A673 (cell line): ENCODE measurements at regions not wholly inside any gene's neighbourhood (a gene's known extent, or its start where the extent isn't known, plus 50 kb on each side); places are given as distances from the start of the nearest gene placed in this dataset.

Experiments used
- BruUV-seq: library from RNA; stranded (reverse); fragments of 400-500 nt; replicated peaks from 2 replicates; lab custom pipeline; 2021; lab: Mats Ljungman, UMichigan
- CTCF ChIA-PET: fragments of 300-600 bp; sonication (Branson Sonifier 250); formaldehyde crosslinking; loops from one replicate; lab custom pipeline; 2022; ENCODE audit warnings: antibody characterized with exemption; lab: Charles Lee
- POLR2A ChIA-PET: fragments of 300-600 bp; sonication (Branson Sonifier 250); formaldehyde crosslinking; loops from one replicate; lab custom pipeline; 2022; ENCODE audit warnings: antibody characterized with exemption; ENCODE audit not compliant: low non-redundant PET; lab: Charles Lee
- DNase-seq: peaks from one replicate; pipeline ENCODE4 v3.0.0-alpha.2; 2015; ENCODE audit warnings: low spot score
- H3K27ac ChIP-seq: fragments of 200-600 bp; sonication (generic); 2 replicates; pipeline ENCODE4 v1.5.1; 2016; ENCODE audit warnings: mixed run types, low read depth, mild to moderate bottlenecking, mixed read lengths, antibody characterized with exemption, low read length; ENCODE audit not compliant: poor library complexity, severe bottlenecking
- H3K27me3 ChIP-seq: fragments of 200-600 bp; sonication (generic); replicated peaks from 2 replicates; pipeline ENCODE4 v1.6.1; 2017; ENCODE audit warnings: mixed run types, low read depth, mild to moderate bottlenecking, mixed read lengths, antibody characterized with exemption, low read length; ENCODE audit not compliant: insufficient read depth, poor library complexity
- H3K36me3 ChIP-seq: fragments of 200-600 bp; sonication (generic); 2 replicates; pipeline ENCODE4 v1.6.1; 2016; ENCODE audit warnings: mixed run types, mild to moderate bottlenecking, mixed read lengths, antibody characterized with exemption, low read length; ENCODE audit not compliant: insufficient read depth, poor library complexity, severe bottlenecking
- H3K4me1 ChIP-seq: fragments of 200-600 bp; sonication (generic); 2 replicates; pipeline ENCODE4 v1.6.1; 2017; ENCODE audit warnings: mixed run types, mild to moderate bottlenecking, mixed read lengths, antibody characterized with exemption, low read length; ENCODE audit not compliant: insufficient read depth, poor library complexity, severe bottlenecking
- H3K4me3 ChIP-seq: fragments of 200-600 bp; sonication (generic); 2 replicates; pipeline ENCODE4 v1.5.1; 2016; ENCODE audit warnings: low read depth, mixed run types, mild to moderate bottlenecking, mixed read lengths, low read length; ENCODE audit not compliant: poor library complexity, severe bottlenecking
- H3K9me3 ChIP-seq: fragments of 200-600 bp; sonication (generic); 2 replicates; pipeline ENCODE4 v1.6.1; 2016; ENCODE audit warnings: mixed run types, low read depth, mild to moderate bottlenecking, mixed read lengths, antibody characterized with exemption, low read length; ENCODE audit not compliant: poor library complexity, severe bottlenecking
- EZH2 ChIP-seq: fragments of 200-600 bp; sonication (generic); IDR thresholded peaks from 2 replicates; pipeline ENCODE4 v1.6.1; 2017; ENCODE audit warnings: borderline replicate concordance, low read depth, mild to moderate bottlenecking, mixed read lengths, antibody characterized with exemption, low read length; ENCODE audit not compliant: poor library complexity, severe bottlenecking
- intact Hi-C: fragments of 100-400 bp; cut with micrococcal nuclease; formaldehyde crosslinking; loops from one replicate; pipeline ENCODE4 v1.10.0; 2022; ENCODE audit not compliant: unreplicated experiment
- TF ChIP-seq, protein P1 (sequence below): fragments of 300-800, 200-600 bp; sonication (generic); conservative IDR thresholded peaks from 2 replicates; pipeline ENCODE4 v1.5.1; 2017; ENCODE audit warnings: low read depth, mild to moderate bottlenecking, antibody characterized with exemption, low read length, moderate library complexity, mixed read lengths

GRCh38 chr2:14774436-14774968 is 142.0 kb downstream of the LRATD1 start:
- CTCF ChIA-PET, result no interaction called here
- intact Hi-C loops, result no loop called here
- no peaks in the 10 kb centered on the region for H3K4me1 ChIP-seq
- no TSS peak for BruUV-seq
- POLR2A ChIA-PET, result no interaction called here
- H3K36me3 ChIP-seq, result no peaks in the 10 kb centered on the region
- no peak overlapping the region for H3K4me3 ChIP-seq
- no peak for TF ChIP-seq EZH2
- TF ChIP-seq, protein P1, sequence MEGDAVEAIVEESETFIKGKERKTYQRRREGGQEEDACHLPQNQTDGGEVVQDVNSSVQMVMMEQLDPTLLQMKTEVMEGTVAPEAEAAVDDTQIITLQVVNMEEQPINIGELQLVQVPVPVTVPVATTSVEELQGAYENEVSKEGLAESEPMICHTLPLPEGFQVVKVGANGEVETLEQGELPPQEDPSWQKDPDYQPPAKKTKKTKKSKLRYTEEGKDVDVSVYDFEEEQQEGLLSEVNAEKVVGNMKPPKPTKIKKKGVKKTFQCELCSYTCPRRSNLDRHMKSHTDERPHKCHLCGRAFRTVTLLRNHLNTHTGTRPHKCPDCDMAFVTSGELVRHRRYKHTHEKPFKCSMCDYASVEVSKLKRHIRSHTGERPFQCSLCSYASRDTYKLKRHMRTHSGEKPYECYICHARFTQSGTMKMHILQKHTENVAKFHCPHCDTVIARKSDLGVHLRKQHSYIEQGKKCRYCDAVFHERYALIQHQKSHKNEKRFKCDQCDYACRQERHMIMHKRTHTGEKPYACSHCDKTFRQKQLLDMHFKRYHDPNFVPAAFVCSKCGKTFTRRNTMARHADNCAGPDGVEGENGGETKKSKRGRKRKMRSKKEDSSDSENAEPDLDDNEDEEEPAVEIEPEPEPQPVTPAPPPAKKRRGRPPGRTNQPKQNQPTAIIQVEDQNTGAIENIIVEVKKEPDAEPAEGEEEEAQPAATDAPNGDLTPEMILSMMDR, result no peak
- H3K27ac ChIP-seq, result no peak overlapping the region
- DNase-seq, result no peak
- H3K27me3 ChIP-seq, result peaks cover 10% of the 10 kb centered on the region
- H3K9me3 ChIP-seq, result no peaks in the 10 kb centered on the region

- DNase-seq, result no peak
- Histone ChIP-seq H3K4me3 (no peak overlapping the region), H3K27me3 (peaks cover 9% of the 10 kb centered on the region), H3K36me3 (no peaks in the 10 kb centered on the region), H3K27ac (no peak overlapping the region), H3K9me3 (no peaks in the 10 kb centered on the region), H3K4me1 (no peaks in the 10 kb centered on the region)
- POLR2A ChIA-PET, result no interaction called here
- BruUV-seq, result no TSS peak
- TF ChIP-seq, protein P1, result no peak
- TF ChIP-seq EZH2, result no peak
- intact Hi-C loops, result no loop called here
- CTCF ChIA-PET, result no interaction called here
Observed at GRCh38 chr2:14776216-14776615, 143.7 kb downstream of the LRATD1 start.

GRCh38 chr2:14778015-14778414 is 145.5 kb downstream of the LRATD1 start:
- intact Hi-C loops, result no loop called here
- no TSS peak for BruUV-seq
- no peak overlapping the region for H3K27ac ChIP-seq
- DNase-seq, result no peak
- POLR2A ChIA-PET, result no interaction called here
- H3K4me3 ChIP-seq, result no peak overlapping the region
- TF ChIP-seq, protein P1, result no peak
- no peak for TF ChIP-seq EZH2
- H3K9me3 ChIP-seq, result no peaks in the 10 kb centered on the region
- no peaks in the 10 kb centered on the region for H3K4me1 ChIP-seq
- peaks cover 1% of the 10 kb centered on the region for H3K27me3 ChIP-seq
- CTCF ChIA-PET, result no interaction called here
- no peaks in the 10 kb centered on the region for H3K36me3 ChIP-seq
